OCI-LY1 (cell line): ENCODE measurements at regions not wholly inside any gene's neighbourhood (a gene's known extent, or its start where the extent isn't known, plus 50 kb on each side); places are given as distances from the start of the nearest gene placed in this dataset.

Experiments used
- H2AFZ ChIP-seq: fragments of 200-600 bp; sonication (generic), shearing (Covaris generic); 2 replicates; pipeline ENCODE4 v1.6.0; 2014; ENCODE audit warnings: antibody characterized with exemption, mild to moderate bottlenecking, low read length
- H3F3A ChIP-seq: fragments of 200-600 bp; sonication (generic), shearing (Covaris generic); 2 replicates; pipeline ENCODE4 v1.6.0; 2014; ENCODE audit warnings: mild to moderate bottlenecking, antibody characterized with exemption, low read length, moderate library complexity; ENCODE audit not compliant: insufficient read depth
- H3K27ac ChIP-seq: fragments of 200-600 bp; sonication (generic); 2 replicates; pipeline ENCODE4 v1.5.1; 2014; ENCODE audit warnings: low read length, mixed run types, mild to moderate bottlenecking, low read depth; ENCODE audit not compliant: poor library complexity, severe bottlenecking
- H3K27me3 ChIP-seq: fragments of 200-600 bp; sonication (generic); 2 replicates; pipeline ENCODE4 v1.6.0; 2014; ENCODE audit warnings: antibody characterized with exemption, mild to moderate bottlenecking, low read length, moderate library complexity; ENCODE audit not compliant: insufficient read depth
- H3K36me3 ChIP-seq: fragments of 200-600 bp; sonication (generic); 2 replicates; pipeline ENCODE4 v1.6.1; 2014; ENCODE audit warnings: mild to moderate bottlenecking, antibody characterized with exemption, low read length, moderate library complexity, mixed read lengths; ENCODE audit not compliant: insufficient read depth
- H3K4me1 ChIP-seq: fragments of 200-600 bp; sonication (generic); 2 replicates; pipeline ENCODE4 v1.5.1; 2014; ENCODE audit warnings: mild to moderate bottlenecking, low read length, moderate library complexity; ENCODE audit not compliant: insufficient read depth, severe bottlenecking
- H3K4me2 ChIP-seq: fragments of 200-600 bp; sonication (generic), shearing (Covaris generic); 2 replicates; pipeline ENCODE4 v1.6.1; 2014; ENCODE audit warnings: low read length
- H3K4me3 ChIP-seq: fragments of 200-600 bp; sonication (generic); 2 replicates; pipeline ENCODE4 v1.5.1; 2014; ENCODE audit warnings: low read length, low read depth, mild to moderate bottlenecking, mixed read lengths; ENCODE audit not compliant: poor library complexity, severe bottlenecking
- H3K79me2 ChIP-seq: fragments of 200-600 bp; shearing (Covaris generic); 2 replicates; pipeline ENCODE4 v1.6.1; 2016; ENCODE audit warnings: mixed run types, low read length, mixed read lengths; ENCODE audit not compliant: insufficient read depth
- H3K9ac ChIP-seq: fragments of 200-600 bp; sonication (generic), shearing (Covaris generic); 2 replicates; pipeline ENCODE4 v1.6.1; 2014; ENCODE audit warnings: mild to moderate bottlenecking, low read length, mixed read lengths
- H3K9me2 ChIP-seq: fragments of 200-600 bp; sonication (generic), shearing (Covaris generic); 2 replicates; pipeline ENCODE4 v1.6.1; 2014; ENCODE audit warnings: low read depth, mild to moderate bottlenecking, low read length, mixed read lengths
- H3K9me3 ChIP-seq: fragments of 200-600 bp; shearing (Covaris generic); 2 replicates; pipeline ENCODE4 v1.6.1; 2014; ENCODE audit warnings: low read length, mixed read lengths
- H4K20me1 ChIP-seq: fragments of 200-600 bp; sonication (generic), shearing (Covaris generic); 2 replicates; pipeline ENCODE4 v1.6.0; 2016; ENCODE audit warnings: mild to moderate bottlenecking, low read length; ENCODE audit not compliant: insufficient read depth
- EZH2 ChIP-seq: fragments of 200-600 bp; sonication (generic), shearing (Covaris generic); IDR thresholded peaks from 2 replicates; pipeline ENCODE4 v1.8.0; 2017; ENCODE audit warnings: borderline replicate concordance, mixed run types, mild to moderate bottlenecking, antibody characterized with exemption, low read length, moderate library complexity, mixed read lengths
- TF ChIP-seq, protein P1 (sequence below): fragments of 200-600 bp; sonication (generic), shearing (Covaris generic); IDR thresholded peaks from 2 replicates; pipeline ENCODE4 v1.5.1; 2017; ENCODE audit warnings: mild to moderate bottlenecking, antibody characterized with exemption, low read length, moderate library complexity, mixed read lengths

GRCh38 chr10:43881657-43882056 is 233.0 kb upstream of the ZNF32 start:
- H3K9me3 ChIP-seq, result no peaks in the 10 kb centered on the region
- H4K20me1 ChIP-seq, result no peaks in the 10 kb centered on the region
- no peaks in the 10 kb centered on the region for H3F3A ChIP-seq
- no peak overlapping the region for H3K9ac ChIP-seq
- no peak overlapping the region for H2AFZ ChIP-seq
- H3K36me3 ChIP-seq, result no peaks in the 10 kb centered on the region
- H3K9me2 ChIP-seq, result no peaks in the 10 kb centered on the region
- H3K4me1 ChIP-seq, result no peaks in the 10 kb centered on the region
- no peaks in the 10 kb centered on the region for H3K27me3 ChIP-seq
- no peaks in the 10 kb centered on the region for H3K79me2 ChIP-seq
- no peak overlapping the region for H3K4me3 ChIP-seq
- H3K4me2 ChIP-seq, result no peak overlapping the region
- H3K27ac ChIP-seq, result no peak overlapping the region
- TF ChIP-seq, protein P1, sequence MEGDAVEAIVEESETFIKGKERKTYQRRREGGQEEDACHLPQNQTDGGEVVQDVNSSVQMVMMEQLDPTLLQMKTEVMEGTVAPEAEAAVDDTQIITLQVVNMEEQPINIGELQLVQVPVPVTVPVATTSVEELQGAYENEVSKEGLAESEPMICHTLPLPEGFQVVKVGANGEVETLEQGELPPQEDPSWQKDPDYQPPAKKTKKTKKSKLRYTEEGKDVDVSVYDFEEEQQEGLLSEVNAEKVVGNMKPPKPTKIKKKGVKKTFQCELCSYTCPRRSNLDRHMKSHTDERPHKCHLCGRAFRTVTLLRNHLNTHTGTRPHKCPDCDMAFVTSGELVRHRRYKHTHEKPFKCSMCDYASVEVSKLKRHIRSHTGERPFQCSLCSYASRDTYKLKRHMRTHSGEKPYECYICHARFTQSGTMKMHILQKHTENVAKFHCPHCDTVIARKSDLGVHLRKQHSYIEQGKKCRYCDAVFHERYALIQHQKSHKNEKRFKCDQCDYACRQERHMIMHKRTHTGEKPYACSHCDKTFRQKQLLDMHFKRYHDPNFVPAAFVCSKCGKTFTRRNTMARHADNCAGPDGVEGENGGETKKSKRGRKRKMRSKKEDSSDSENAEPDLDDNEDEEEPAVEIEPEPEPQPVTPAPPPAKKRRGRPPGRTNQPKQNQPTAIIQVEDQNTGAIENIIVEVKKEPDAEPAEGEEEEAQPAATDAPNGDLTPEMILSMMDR, result no peak
- TF ChIP-seq EZH2, result no peak

- H3K4me3 ChIP-seq, result no peak overlapping the region
- H4K20me1 ChIP-seq, result no peaks in the 10 kb centered on the region
- H3K27ac ChIP-seq, result no peak overlapping the region
- no peaks in the 10 kb centered on the region for H3K9me3 ChIP-seq
- H3K4me2 ChIP-seq, result no peak overlapping the region
- no peaks in the 10 kb centered on the region for H3K79me2 ChIP-seq
- no peak overlapping the region for H3K9ac ChIP-seq
- H3F3A ChIP-seq, result no peaks in the 10 kb centered on the region
- no peaks in the 10 kb centered on the region for H3K4me1 ChIP-seq
- TF ChIP-seq, protein P1, result no peak
- no peak for TF ChIP-seq EZH2
- no peak overlapping the region for H2AFZ ChIP-seq
- no peaks in the 10 kb centered on the region for H3K36me3 ChIP-seq
- no peaks in the 10 kb centered on the region for H3K27me3 ChIP-seq
- no peaks in the 10 kb centered on the region for H3K9me2 ChIP-seq
Observed at GRCh38 chr10:43880160-43880559, 231.5 kb upstream of the ZNF32 start.

DNA sequence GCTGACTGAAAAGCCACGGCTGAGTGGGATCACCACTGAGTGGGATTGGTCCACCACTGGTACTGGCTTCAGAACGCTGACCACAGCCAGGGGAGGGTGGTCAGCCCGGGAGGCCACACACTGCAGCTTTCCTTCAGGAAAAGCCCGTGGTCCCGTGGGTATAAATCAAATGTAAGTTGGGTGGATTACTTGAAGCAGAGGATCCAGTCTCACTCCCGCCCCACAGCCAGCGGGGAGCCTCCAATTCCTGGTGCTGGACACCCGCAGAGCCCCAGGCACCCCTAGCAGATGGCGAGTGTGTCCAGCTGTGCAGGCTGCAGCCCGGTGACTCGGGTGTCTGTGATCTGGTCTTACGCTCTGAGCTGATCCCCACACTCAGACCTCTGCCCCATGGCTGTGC is 231.1 kb upstream of the ZNF32 start:
- Histone ChIP-seq H3K9me3 (no peaks in the 10 kb centered on the region), H3K9me2 (no peaks in the 10 kb centered on the region), H3K4me2 (no peak overlapping the region), H3K4me3 (no peak overlapping the region), H3K79me2 (no peaks in the 10 kb centered on the region), H3K27me3 (no peaks in the 10 kb centered on the region), H4K20me1 (no peaks in the 10 kb centered on the region), H2AFZ (no peak overlapping the region), H3K36me3 (no peaks in the 10 kb centered on the region), H3K27ac (no peak overlapping the region), H3K9ac (no peak overlapping the region), H3K4me1 (no peaks in the 10 kb centered on the region), H3F3A (no peaks in the 10 kb centered on the region)
- TF ChIP-seq EZH2, result no peak

GRCh38 chr10:43879162-43879561 is 230.5 kb upstream of the ZNF32 start:
- H3K79me2 ChIP-seq, result no peaks in the 10 kb centered on the region
- no peak overlapping the region for H3K4me3 ChIP-seq
- H3K27ac ChIP-seq, result no peak overlapping the region
- H3K36me3 ChIP-seq, result no peaks in the 10 kb centered on the region
- H3K9me3 ChIP-seq, result no peaks in the 10 kb centered on the region
- H3K9ac ChIP-seq, result no peak overlapping the region
- no peak overlapping the region for H3K4me2 ChIP-seq
- H3K9me2 ChIP-seq, result no peaks in the 10 kb centered on the region
- no peaks in the 10 kb centered on the region for H4K20me1 ChIP-seq
- no peak for TF ChIP-seq EZH2
- TF ChIP-seq, protein P1, result no peak
- no peaks in the 10 kb centered on the region for H3F3A ChIP-seq
- H3K4me1 ChIP-seq, result no peaks in the 10 kb centered on the region
- no peaks in the 10 kb centered on the region for H3K27me3 ChIP-seq
- H2AFZ ChIP-seq, result no peak overlapping the region
